Breast epithelium (tissue), 3 donors: ENCODE measurements at regions not wholly inside any gene's neighbourhood (a gene's known extent, or its start where the extent isn't known, plus 50 kb on each side); places are given as distances from the start of the nearest gene placed in this dataset.

Experiments used
- CTCF ChIP-seq, 3 donors: fragments of 450-650 bp; IDR thresholded peaks; one replicate each; pipeline ENCODE4 v1.5.1; 2016 to 2017; ENCODE audit warnings: antibody characterized with exemption in 3 of 3, mild to moderate bottlenecking in 3 of 3, moderate library complexity in 3 of 3
- POLR2A ChIP-seq: fragments of 450-650 bp; IDR thresholded peaks from one replicate; pipeline ENCODE4 v1.6.1; 2016; ENCODE audit warnings: antibody characterized with exemption, mild to moderate bottlenecking, moderate library complexity
- POLR2AphosphoS5 ChIP-seq, 3 donors: sonication (generic); formaldehyde crosslinking; IDR thresholded peaks; one replicate each; pipeline ENCODE4 v1.6.1; 2017; ENCODE audit warnings: antibody characterized with exemption in 3 of 3

- TF ChIP-seq CTCF (IDR thresholded peaks at IDR 0.05) (no peak), POLR2A (no peak), POLR2AphosphoS5 (IDR thresholded peaks at IDR 0.05) (no peak)
Measured at GRCh38 chr4:96193061-96193460, 353.2 kb downstream of the PDHA2 start.
